ENCODE measurements at regions not wholly inside any gene's neighbourhood (a gene's known extent, or its start where the extent isn't known, plus 50 kb on each side); places are given as distances from the start of the nearest gene placed in this dataset.

DNA sequence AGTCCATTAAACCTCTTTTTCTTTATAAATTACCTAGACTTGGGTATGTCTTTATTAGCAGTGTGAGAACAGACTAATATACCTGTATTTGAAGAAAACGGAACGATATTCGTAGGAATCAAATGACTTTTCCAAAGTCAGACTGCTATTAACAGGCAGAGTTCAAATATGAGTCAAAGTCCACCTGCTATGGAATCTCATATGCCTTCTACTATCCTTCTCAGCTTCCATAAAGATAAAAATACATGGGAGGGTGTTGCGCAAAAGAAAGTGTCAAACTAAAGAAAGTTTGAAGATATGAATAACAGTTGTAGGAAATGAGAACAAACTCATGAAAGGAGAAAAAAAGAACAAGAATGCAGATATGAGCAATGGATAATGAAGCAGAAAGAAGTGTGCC is 704.6 kb downstream of the EFNB2 start:
- POLR2A ChIA-PET: no interaction called here
- H3K36me3 Mint-ChIP-seq: no peaks in the 10 kb centered on the region
- H3K27me3 Mint-ChIP-seq: no peaks in the 10 kb centered on the region
- DNase-seq (no peak), ATAC-seq (ENCODE audit: low read depth) (no peak)
- peaks cover 5% of the 10 kb centered on the region for H3K9me3 Mint-ChIP-seq
- no peak overlapping the region for H3K4me3 Mint-ChIP-seq
- no peak overlapping the region for H3K27ac Mint-ChIP-seq
- no peaks in the 10 kb centered on the region for H3K4me1 Mint-ChIP-seq

DNA sequence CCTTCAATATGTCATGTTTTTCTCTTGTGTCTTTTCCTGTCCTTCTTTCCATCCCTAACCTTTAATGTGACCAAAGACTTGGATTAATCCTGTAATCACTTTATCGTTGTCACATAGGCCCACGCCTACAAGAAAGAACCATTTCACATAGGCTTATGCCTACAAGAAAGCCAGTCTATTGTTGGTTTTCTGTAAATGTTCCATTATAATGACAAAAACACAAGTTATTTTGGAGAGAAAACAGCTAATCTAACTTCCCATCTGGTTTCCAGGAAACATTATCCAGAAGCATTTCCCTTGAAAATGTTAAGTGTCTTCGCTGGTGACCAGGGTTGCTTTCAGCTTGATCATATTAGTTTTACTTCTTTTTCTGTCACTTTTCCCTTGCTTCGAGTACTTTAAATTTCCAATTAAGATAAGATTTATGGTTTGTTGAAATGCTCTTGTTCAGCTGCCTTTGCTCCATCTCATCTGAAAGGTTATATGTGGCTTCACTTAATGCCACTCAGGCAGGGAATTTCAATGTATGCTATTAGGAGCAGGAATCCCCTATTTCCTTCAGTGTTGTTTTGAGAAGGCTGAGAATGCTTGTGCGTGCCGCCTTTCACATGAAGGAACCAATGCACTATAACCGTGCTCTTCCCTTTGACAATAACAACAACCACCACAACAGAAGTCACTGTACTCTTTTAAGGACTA is 708.2 kb downstream of the EFNB2 start:
- Mint-ChIP-seq H3K27me3 (peaks cover 2% of the 10 kb centered on the region), H3K27ac (no peak overlapping the region), H3K4me3 (no peak overlapping the region), H3K9me3 (peaks cover 5% of the 10 kb centered on the region), H3K36me3 (no peaks in the 10 kb centered on the region), H3K4me1 (no peaks in the 10 kb centered on the region)
- ATAC-seq (ENCODE audit: low read depth): no peak
- no peak for DNase-seq
- POLR2A ChIA-PET: no interaction called here

- H3K36me3 Mint-ChIP-seq: no peaks in the 10 kb centered on the region
- DNase-seq: no peak
- POLR2A ChIA-PET: no interaction called here
- no peaks in the 10 kb centered on the region for H3K4me1 Mint-ChIP-seq
- peaks cover 5% of the 10 kb centered on the region for H3K9me3 Mint-ChIP-seq
- no peak overlapping the region for H3K4me3 Mint-ChIP-seq
- ATAC-seq (ENCODE audit: low read depth): no peak
- no peak overlapping the region for H3K27ac Mint-ChIP-seq
- peaks cover 2% of the 10 kb centered on the region for H3K27me3 Mint-ChIP-seq
These were observed 710.4 kb downstream of the EFNB2 start for GRCh38 chr13:105825071-105825470.

DNA sequence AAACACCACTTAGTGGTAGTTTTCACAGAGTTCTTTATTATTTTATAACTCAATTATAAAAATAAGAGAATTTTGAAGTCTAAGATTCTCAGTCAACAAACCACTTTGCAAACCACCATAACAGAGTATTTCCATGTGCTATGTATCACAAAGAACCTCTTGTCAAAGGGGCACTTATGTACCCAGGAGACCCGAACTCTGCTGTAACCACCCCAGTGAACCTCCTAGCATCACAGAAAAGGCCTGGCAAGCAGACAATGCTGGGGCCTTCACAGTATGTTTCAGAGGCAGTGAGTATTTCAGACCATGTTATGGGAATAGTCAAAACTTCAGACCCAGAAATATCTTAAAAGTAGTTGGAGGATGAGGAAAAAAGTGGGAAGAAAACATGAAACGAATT is 714.1 kb downstream of the EFNB2 start:
- Mint-ChIP-seq H3K9me3 (no peaks in the 10 kb centered on the region), H3K36me3 (no peaks in the 10 kb centered on the region), H3K27ac (no peak overlapping the region), H3K27me3 (peaks cover 2% of the 10 kb centered on the region), H3K4me3 (no peak overlapping the region), H3K4me1 (no peaks in the 10 kb centered on the region)
- no peak for DNase-seq
- ATAC-seq (ENCODE audit: low read depth): no peak
- POLR2A ChIA-PET: no interaction called here

GRCh38 chr13:105820415-105820814 is 715.0 kb downstream of the EFNB2 start:
- POLR2A ChIA-PET: no interaction called here
- H3K4me3 Mint-ChIP-seq: no peak overlapping the region
- H3K27me3 Mint-ChIP-seq: peaks cover 2% of the 10 kb centered on the region
- DNase-seq (no peak), ATAC-seq (ENCODE audit: low read depth) (no peak)
- H3K36me3 Mint-ChIP-seq: no peaks in the 10 kb centered on the region
- no peaks in the 10 kb centered on the region for H3K4me1 Mint-ChIP-seq
- no peak overlapping the region for H3K27ac Mint-ChIP-seq
- no peaks in the 10 kb centered on the region for H3K9me3 Mint-ChIP-seq

DNA sequence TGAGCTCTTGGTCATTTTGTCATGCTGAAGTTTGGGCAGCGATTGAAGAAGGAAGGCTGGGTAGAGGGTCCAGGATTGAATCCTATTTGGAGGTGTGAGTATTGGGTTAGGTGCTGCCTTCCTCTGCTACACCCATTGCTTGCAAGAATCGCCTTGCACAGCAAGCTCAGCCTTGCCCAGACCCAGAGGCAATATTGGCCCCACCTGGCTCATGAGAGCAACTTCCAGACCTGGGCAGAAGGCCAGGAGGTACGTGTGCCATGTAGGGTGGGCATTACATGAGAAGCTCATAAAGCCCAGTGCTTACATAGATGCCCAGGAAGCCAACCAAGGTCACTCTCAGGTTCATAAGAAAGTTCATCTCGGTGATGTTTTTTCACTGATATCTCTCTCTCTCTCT is 718.0 kb downstream of the EFNB2 start:
- no peak overlapping the region for H3K4me3 Mint-ChIP-seq
- POLR2A ChIA-PET: no interaction called here
- H3K36me3 Mint-ChIP-seq: no peaks in the 10 kb centered on the region
- ATAC-seq (ENCODE audit: low read depth) (no peak), DNase-seq (no peak)
- no peaks in the 10 kb centered on the region for H3K4me1 Mint-ChIP-seq
- H3K27ac Mint-ChIP-seq: no peak overlapping the region
- no peaks in the 10 kb centered on the region for H3K9me3 Mint-ChIP-seq
- no peaks in the 10 kb centered on the region for H3K27me3 Mint-ChIP-seq

- Mint-ChIP-seq H3K27ac (no peak overlapping the region), H3K36me3 (no peaks in the 10 kb centered on the region), H3K4me1 (no peaks in the 10 kb centered on the region), H3K27me3 (no peaks in the 10 kb centered on the region), H3K9me3 (no peaks in the 10 kb centered on the region), H3K4me3 (no peak overlapping the region)
- POLR2A ChIA-PET: no interaction called here
- DNase-seq (no peak), ATAC-seq (ENCODE audit: low read depth) (no peak)
These were observed 718.5 kb downstream of the EFNB2 start for GRCh38 chr13:105816994-105817393.

- Mint-ChIP-seq H3K27ac (no peak overlapping the region), H3K9me3 (no peaks in the 10 kb centered on the region), H3K36me3 (no peaks in the 10 kb centered on the region), H3K27me3 (peaks cover 3% of the 10 kb centered on the region), H3K4me3 (no peak overlapping the region), H3K4me1 (no peaks in the 10 kb centered on the region)
- no peak for ATAC-seq (ENCODE audit: low read depth)
- no peak for DNase-seq
- POLR2A ChIA-PET: no interaction called here
These were observed 720.6 kb downstream of the EFNB2 start for GRCh38 chr13:105814902-105815250.

DNA sequence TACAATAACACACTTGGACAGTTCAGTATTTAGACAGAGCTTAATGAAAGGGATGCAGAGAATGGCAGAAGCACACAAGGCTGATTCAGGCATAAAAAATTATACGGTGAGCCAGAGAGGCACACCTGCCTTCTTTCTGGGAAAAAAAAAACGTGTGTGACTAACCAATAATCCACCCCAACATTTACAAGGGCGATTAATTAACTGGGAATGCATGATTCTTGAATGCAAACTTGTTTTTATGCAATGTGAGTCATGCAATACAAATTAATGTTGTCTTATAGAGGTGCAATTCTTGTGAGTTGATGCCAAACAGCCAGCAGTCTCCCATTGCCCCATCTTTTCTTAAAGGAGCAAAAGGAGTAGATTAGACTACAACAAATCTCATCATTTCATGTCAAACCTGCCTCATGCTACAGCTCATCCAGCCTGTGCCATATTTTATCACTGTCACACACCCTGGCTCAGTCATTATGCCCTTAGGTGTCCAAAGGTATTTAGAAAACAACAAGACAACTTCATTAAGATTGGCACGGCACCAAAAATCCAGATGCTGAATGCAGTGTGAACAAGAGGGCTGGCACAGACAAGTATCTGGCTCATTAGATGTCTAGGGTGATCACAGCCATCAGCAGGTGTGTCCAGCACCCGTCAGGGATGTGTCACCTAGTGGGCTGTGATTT is 721.1 kb downstream of the EFNB2 start:
- no peak for DNase-seq
- POLR2A ChIA-PET: no interaction called here
- H3K4me1 Mint-ChIP-seq: no peaks in the 10 kb centered on the region
- no peak overlapping the region for H3K27ac Mint-ChIP-seq
- ATAC-seq (ENCODE audit: low read depth): no peak
- no peaks in the 10 kb centered on the region for H3K36me3 Mint-ChIP-seq
- no peaks in the 10 kb centered on the region for H3K9me3 Mint-ChIP-seq
- H3K4me3 Mint-ChIP-seq: no peak overlapping the region
- peaks cover 3% of the 10 kb centered on the region for H3K27me3 Mint-ChIP-seq

DNA sequence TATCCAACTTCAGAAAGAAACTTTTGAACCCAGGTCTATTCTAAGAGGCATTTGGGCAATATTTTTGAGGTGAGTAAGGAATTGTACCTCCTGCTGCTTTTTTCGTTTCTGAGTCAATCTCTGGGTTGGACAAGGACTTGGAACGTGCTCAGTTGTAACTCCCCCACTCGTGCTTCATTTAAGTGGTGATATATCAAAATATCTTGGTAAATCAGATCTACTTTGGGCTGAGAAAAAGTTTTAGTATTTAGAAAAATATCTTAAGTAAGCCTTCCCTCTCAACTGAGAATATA is 728.9 kb downstream of the EFNB2 start:
- no peaks in the 10 kb centered on the region for H3K4me1 Mint-ChIP-seq
- POLR2A ChIA-PET: no interaction called here
- H3K9me3 Mint-ChIP-seq: no peaks in the 10 kb centered on the region
- H3K27me3 Mint-ChIP-seq: peaks cover 3% of the 10 kb centered on the region
- H3K4me3 Mint-ChIP-seq: no peak overlapping the region
- DNase-seq (no peak), ATAC-seq (ENCODE audit: low read depth) (no peak)
- no peaks in the 10 kb centered on the region for H3K36me3 Mint-ChIP-seq
- H3K27ac Mint-ChIP-seq: no peak overlapping the region

DNA sequence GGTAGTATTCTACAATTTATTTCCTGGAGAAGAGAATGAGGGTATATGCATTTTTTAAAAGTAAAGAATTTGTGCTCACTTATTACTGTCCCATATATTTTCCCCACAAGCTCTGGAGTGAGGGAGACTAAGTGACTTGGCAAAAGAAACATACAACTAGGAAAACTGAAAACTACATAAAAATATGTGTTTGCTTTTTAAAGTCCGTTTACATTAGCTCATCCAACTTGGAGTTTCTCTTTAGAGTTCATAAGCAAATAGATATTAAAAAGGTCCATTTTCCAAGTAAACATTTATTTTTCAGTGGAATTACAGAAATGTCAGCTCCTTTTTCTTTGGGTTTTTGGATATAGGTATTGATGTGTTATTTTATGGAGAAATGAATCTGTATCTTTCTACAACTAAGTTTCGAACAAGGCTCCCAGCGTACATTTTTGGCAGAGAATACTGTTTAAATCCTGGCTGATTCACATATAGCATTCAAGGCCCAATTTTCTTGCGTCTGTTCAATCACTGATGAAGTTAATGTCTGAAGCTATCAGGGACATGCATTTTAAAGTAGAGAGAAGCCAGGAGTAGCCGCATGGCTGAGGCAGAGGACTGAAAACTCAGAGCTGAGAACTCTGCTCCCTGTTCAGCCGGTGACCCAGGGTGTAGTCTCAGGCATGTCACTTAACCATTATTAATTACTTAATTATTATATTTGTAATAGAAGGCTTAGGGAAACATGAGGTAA is 729.4 kb downstream of the EFNB2 start:
- no peaks in the 10 kb centered on the region for H3K36me3 Mint-ChIP-seq
- no peak overlapping the region for H3K27ac Mint-ChIP-seq
- no peaks in the 10 kb centered on the region for H3K9me3 Mint-ChIP-seq
- peaks cover 3% of the 10 kb centered on the region for H3K27me3 Mint-ChIP-seq
- POLR2A ChIA-PET: no interaction called here
- DNase-seq: no peak
- H3K4me3 Mint-ChIP-seq: no peak overlapping the region
- H3K4me1 Mint-ChIP-seq: no peaks in the 10 kb centered on the region
- no peak for ATAC-seq (ENCODE audit: low read depth)

- ATAC-seq (ENCODE audit: low read depth) (no peak), DNase-seq (no peak)
- Mint-ChIP-seq H3K4me3 (no peak overlapping the region), H3K36me3 (no peaks in the 10 kb centered on the region), H3K27me3 (no peaks in the 10 kb centered on the region), H3K9me3 (no peaks in the 10 kb centered on the region), H3K4me1 (no peaks in the 10 kb centered on the region), H3K27ac (no peak overlapping the region)
- POLR2A ChIA-PET: no interaction called here
These were observed 730.8 kb downstream of the EFNB2 start for GRCh38 chr13:105804561-105805190.

DNA sequence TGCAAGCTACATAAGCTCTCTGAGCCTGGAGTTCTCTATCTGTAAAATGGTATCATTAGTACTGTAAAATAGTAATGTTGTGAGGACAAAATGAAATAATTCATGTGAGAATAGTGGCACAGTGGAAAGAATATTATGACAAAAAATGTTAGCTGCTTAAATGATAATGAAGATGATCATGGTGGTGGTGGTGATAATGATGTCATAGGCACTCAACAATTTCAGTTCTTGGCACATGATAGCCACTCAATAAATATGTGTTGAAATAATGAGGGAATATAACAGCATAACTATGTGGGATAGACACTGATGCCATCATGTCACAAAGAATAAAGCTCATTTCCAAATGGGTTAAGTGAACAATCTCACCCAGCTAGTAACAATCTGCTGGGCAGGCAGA is 736.3 kb downstream of the EFNB2 start:
- Mint-ChIP-seq H3K4me1 (no peaks in the 10 kb centered on the region), H3K36me3 (no peaks in the 10 kb centered on the region), H3K27me3 (no peaks in the 10 kb centered on the region), H3K27ac (no peak overlapping the region), H3K9me3 (peaks cover 3% of the 10 kb centered on the region), H3K4me3 (no peak overlapping the region)
- DNase-seq (no peak), ATAC-seq (ENCODE audit: low read depth) (no peak)
- POLR2A ChIA-PET: no interaction called here

DNA sequence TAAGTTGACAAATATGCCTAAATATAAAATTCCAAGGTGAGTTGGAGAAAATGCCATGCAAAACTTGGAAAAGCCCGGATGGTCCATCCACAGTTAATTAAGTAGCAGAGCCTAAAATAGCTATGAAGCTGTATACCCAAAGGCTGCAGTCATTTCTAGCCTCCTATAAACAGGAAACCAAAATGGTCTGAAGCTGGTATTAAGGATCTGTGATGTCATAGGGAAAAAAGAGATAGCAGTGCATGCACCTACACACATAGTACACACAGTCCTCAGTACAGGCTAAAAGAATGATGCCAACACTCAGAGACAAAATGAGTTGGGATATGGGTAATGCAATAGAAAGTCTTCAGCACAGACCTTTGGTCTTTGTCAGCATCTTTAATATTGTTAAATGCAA is 736.9 kb downstream of the EFNB2 start:
- H3K9me3 Mint-ChIP-seq: peaks cover 3% of the 10 kb centered on the region
- ATAC-seq (ENCODE audit: low read depth) (no peak), DNase-seq (no peak)
- H3K27me3 Mint-ChIP-seq: no peaks in the 10 kb centered on the region
- H3K36me3 Mint-ChIP-seq: no peaks in the 10 kb centered on the region
- POLR2A ChIA-PET: no interaction called here
- H3K4me3 Mint-ChIP-seq: no peak overlapping the region
- no peaks in the 10 kb centered on the region for H3K4me1 Mint-ChIP-seq
- no peak overlapping the region for H3K27ac Mint-ChIP-seq
